ENCODE measurements at regions not wholly inside any gene's neighbourhood (a gene's known extent, or its start where the extent isn't known, plus 50 kb on each side); places are given as distances from the start of the nearest gene placed in this dataset.

DNA sequence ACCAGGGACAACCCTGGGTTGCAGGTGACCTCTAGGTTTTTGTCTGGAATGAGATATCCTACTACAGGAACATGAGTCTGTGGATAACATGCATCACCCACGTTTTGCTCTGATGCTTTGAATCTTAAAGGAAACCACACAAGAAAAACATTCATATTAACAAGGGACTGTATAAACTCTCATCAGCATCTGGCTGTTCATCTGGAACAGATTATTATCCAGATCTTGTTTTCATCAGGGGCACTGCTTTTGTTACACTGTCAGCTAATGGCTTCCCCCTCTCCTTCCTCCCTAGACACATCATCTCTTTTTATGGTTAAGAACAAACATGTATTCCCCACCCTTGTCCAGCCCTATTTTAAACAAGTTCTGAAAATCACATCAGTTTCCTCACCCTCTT lies 1095.7 kb downstream of the AACS start:
- intact Hi-C loops (cut with DNase I) = no loop called here
- Histone ChIP-seq H3K27me3 (no peaks in the 10 kb centered on the region), H3K36me3 (replicated peaks in 1 of 2) (no peaks in the 10 kb centered on the region), H3K9me3 (replicated peaks in 1 of 3) (no peaks in the 10 kb centered on the region), H3K27ac (no peak overlapping the region), H3K4me3 (no peak overlapping the region), H3K4me1 (replicated peaks in 1 of 2) (no peaks in the 10 kb centered on the region)
- TF ChIP-seq, protein P1, sequence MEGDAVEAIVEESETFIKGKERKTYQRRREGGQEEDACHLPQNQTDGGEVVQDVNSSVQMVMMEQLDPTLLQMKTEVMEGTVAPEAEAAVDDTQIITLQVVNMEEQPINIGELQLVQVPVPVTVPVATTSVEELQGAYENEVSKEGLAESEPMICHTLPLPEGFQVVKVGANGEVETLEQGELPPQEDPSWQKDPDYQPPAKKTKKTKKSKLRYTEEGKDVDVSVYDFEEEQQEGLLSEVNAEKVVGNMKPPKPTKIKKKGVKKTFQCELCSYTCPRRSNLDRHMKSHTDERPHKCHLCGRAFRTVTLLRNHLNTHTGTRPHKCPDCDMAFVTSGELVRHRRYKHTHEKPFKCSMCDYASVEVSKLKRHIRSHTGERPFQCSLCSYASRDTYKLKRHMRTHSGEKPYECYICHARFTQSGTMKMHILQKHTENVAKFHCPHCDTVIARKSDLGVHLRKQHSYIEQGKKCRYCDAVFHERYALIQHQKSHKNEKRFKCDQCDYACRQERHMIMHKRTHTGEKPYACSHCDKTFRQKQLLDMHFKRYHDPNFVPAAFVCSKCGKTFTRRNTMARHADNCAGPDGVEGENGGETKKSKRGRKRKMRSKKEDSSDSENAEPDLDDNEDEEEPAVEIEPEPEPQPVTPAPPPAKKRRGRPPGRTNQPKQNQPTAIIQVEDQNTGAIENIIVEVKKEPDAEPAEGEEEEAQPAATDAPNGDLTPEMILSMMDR (IDR thresholded peaks at IDR 0.05) = no peak
- TF ChIP-seq POLR2A (IDR thresholded peaks at IDR 0.05) = no peak
- WGBS, 4 donors = 25 to 32% (median 27%) methylated on average over 1 of the region's 1 CpG
- DNase-seq = no peak

DNA sequence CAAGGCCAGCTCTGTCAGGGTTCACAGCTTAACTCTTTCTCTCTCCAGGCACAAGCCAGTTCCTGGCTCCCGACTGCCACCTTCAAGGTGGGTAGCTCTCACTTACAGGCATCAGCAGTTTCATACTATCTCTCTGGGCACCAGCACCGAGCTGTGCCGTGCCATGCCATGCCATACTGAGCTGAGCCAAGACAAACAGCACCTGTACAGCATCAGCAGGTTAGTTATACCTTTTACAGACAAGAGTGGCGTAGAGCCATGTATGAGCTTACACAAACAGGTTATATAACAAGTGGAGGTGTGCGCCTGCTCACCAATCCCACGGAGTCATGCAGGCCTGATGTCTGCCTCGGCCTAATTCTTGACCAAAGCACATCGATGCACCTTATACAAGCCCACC lies 1098.7 kb downstream of the AACS start:
- Histone ChIP-seq H3K4me1 (replicated peaks in 1 of 2) (no peaks in the 10 kb centered on the region), H3K36me3 (replicated peaks in 1 of 2) (no peaks in the 10 kb centered on the region), H3K27me3 (no peaks in the 10 kb centered on the region), H3K27ac (no peak overlapping the region), H3K4me3 (no peak overlapping the region), H3K9me3 (replicated peaks in 1 of 3) (no peaks in the 10 kb centered on the region)
- DNase-seq = no peak
- intact Hi-C loops (cut with DNase I) = no loop called here
- WGBS, 4 donors = 71 to 92% (median 87%) methylated on average over 5 to 8 of the region's 8 CpGs
- TF ChIP-seq, protein P1 (IDR thresholded peaks at IDR 0.05) = no peak
- no peak for TF ChIP-seq POLR2A (IDR thresholded peaks at IDR 0.05)

DNA sequence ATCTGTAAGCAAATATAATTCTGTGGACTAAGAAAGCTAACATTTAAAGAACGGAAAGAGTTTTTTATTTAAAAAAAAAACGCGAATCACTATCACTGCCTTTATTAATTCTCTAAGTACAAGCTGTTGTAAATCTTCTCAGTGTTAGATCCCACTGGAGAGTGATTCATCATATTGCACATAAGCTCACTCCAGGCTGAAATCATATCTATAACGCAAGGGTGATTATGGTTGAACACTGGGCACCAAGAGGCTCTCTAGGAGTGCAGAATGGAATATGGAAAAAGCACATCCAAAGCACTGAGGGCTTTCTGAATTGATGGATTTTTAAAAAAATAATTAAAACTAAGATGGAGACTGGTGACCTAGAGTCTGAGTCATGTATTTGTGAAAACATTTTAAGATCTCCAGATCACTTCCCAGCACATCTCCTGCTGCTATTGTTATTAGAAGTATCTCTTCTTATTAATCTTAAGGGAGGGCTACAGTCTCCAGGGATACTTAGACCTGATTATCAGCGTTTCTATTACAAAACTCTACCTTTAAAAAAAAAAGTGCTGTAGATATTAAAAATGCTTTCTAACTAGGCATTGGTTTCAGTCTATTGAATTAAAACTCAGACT lies 1106.8 kb downstream of the AACS start:
- TF ChIP-seq, protein P1 (IDR thresholded peaks at IDR 0.05) = no peak
- TF ChIP-seq POLR2A (IDR thresholded peaks at IDR 0.05) = no peak
- H3K27me3 ChIP-seq = no peaks in the 10 kb centered on the region
- H3K27ac ChIP-seq = no peak overlapping the region
- H3K4me1 ChIP-seq (replicated peaks in 1 of 2) = no peaks in the 10 kb centered on the region
- no peaks in the 10 kb centered on the region for H3K36me3 ChIP-seq (replicated peaks in 1 of 2)
- intact Hi-C loops (cut with DNase I) = no loop called here
- no peak overlapping the region for H3K4me3 ChIP-seq
- WGBS, 4 donors = 62 to 69% (median 64%) methylated on average over 5 of the region's 5 CpGs
- no peaks in the 10 kb centered on the region for H3K9me3 ChIP-seq (replicated peaks in 1 of 3)
- DNase-seq = no peak

DNA sequence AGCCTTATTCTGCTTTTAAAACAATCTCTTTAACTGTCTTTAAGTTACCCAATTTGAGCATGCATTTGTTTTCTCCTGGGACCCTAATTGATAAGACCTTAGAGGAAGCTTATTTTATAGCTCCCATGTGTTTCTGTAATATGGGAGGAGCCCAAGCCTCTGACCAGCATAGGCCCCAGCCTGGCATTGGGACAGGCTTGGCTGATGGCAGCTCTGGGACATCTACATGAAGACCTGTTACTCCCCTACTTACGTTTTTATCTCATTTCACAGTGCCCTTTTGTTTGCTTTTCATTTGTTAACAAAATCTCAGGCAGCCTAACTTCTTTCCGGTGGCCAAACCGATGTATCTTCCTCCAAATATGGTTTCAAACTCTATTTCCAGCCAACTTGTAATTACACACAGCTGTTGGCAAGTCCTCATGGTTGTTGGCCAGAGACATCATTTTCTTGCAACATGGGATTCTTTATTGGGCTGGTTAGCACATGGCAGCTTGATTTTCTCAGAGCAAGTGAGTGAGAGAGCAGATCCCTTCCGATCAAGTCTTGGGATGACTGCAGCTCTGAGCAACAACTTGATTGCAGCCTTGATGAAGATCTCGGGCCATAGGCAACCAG lies 1117.5 kb downstream of the AACS start:
- no peak for DNase-seq
- TF ChIP-seq, protein P1 (IDR thresholded peaks at IDR 0.05) = no peak
- TF ChIP-seq POLR2A (IDR thresholded peaks at IDR 0.05) = no peak
- intact Hi-C loops (cut with DNase I) = no loop called here

More for the DNA sequence above, 1117.5 kb downstream of the AACS start:
- peaks cover 0 to 6% (median 0%) of the 10 kb centered on the region in 3 donors for H3K9me3 ChIP-seq (replicated peaks in 1 of 3)
- 60 to 72% (median 69%) methylated on average over 5 of the region's 5 CpGs for WGBS, 4 donors
- no peaks in the 10 kb centered on the region for H3K27me3 ChIP-seq
- H3K4me3 ChIP-seq = no peak overlapping the region
- no peaks in the 10 kb centered on the region for H3K36me3 ChIP-seq (replicated peaks in 1 of 2)
- no peaks in the 10 kb centered on the region for H3K4me1 ChIP-seq (replicated peaks in 1 of 2)
- H3K27ac ChIP-seq = no peak overlapping the region

Data from adrenal gland (tissue), 9 donors.